Endothelial cell of umbilical vein (primary cell): ENCODE measurements at regions not wholly inside any gene's neighbourhood (a gene's known extent, or its start where the extent isn't known, plus 50 kb on each side); places are given as distances from the start of the nearest gene placed in this dataset.

Experiments used
- BruUV-seq: library from RNA; stranded (reverse); fragments of 400-500 nt; replicated peaks from 2 replicates; lab custom pipeline; 2021; lab: Mats Ljungman, UMichigan
- CTCF ChIA-PET: fragments of 300-600, 350-600 bp; sonication (Branson Sonifier 250); formaldehyde crosslinking; loops from one replicate; lab custom pipeline; 2021; ENCODE audit warnings: antibody characterized with exemption, inconsistent platforms; lab: Charles Lee
- POLR2A ChIA-PET: fragments of 300-600, 350-600 bp; sonication (Branson Sonifier 250); formaldehyde crosslinking; loops from one replicate; lab custom pipeline; 2021; ENCODE audit warnings: antibody characterized with exemption, inconsistent platforms; lab: Charles Lee
- DNase-seq: peaks from one replicate; pipeline ENCODE4 v3.0.0-alpha.2; 2011; ENCODE audit warnings: low read depth, low spot score
- FAIRE-seq: peaks from 2 replicates; lab custom pipeline; 2011; peaks lifted over from hg19 to GRCh38; lab: Jason Lieb, UNC
- H2AFZ ChIP-seq: 2 replicates; pipeline ENCODE4 v1.6.0; 2012; ENCODE audit warnings: low read depth, low read length, control low read depth, inconsistent platforms
- H3K27ac ChIP-seq: 2 replicates; pipeline ENCODE4 v1.5.1; 2011; ENCODE audit warnings: low read depth, mild to moderate bottlenecking, control low read depth, low read length, moderate library complexity; ENCODE audit not compliant: insufficient read depth
- H3K27me3 ChIP-seq, 2 experiments: 2 replicates each; pipeline versions ENCODE4 v1.6.0 to v1.6.1; 2011; ENCODE audit warnings: low read length in 2 of 2, mixed read lengths in 1 of 2; ENCODE audit not compliant: control insufficient read depth in 2 of 2, insufficient read depth in 2 of 2
- H3K36me3 ChIP-seq, 2 experiments: 2 replicates in 1 of 2; 3 replicates in 1 of 2; pipeline ENCODE4 v1.5.1; 2011; ENCODE audit warnings: low read length in 2 of 2, mild to moderate bottlenecking in 1 of 2, moderate library complexity in 1 of 2; ENCODE audit not compliant: control insufficient read depth in 2 of 2, insufficient read depth in 2 of 2; ENCODE audit errors: extremely low read depth in 1 of 2
- H3K4me1 ChIP-seq: 3 replicates; pipeline ENCODE4 v1.5.1; 2011; ENCODE audit warnings: mild to moderate bottlenecking, low read length; ENCODE audit not compliant: control insufficient read depth, insufficient read depth; ENCODE audit errors: extremely low read depth
- H3K4me2 ChIP-seq: 2 replicates; pipeline ENCODE4 v1.6.1; 2011; ENCODE audit warnings: low read length, control low read depth, mixed read lengths; ENCODE audit not compliant: insufficient read depth
- H3K4me3 ChIP-seq, 3 experiments: fragments of 200-600 bp in 1 of 3; sonication (generic), shearing (Covaris generic) in 1 of 3; replicated peaks in 1 of 3; 2 replicates each; pipeline ENCODE4 v1.5.1; 2011 to 2016; ENCODE audit warnings: control low read depth in 3 of 3, low read length in 3 of 3, mild to moderate bottlenecking in 2 of 3, inconsistent platforms in 1 of 3, low read depth in 1 of 3, moderate library complexity in 1 of 3; ENCODE audit not compliant: insufficient read depth in 1 of 3
- H3K79me2 ChIP-seq: 2 replicates; pipeline ENCODE4 v1.6.0; 2012; ENCODE audit warnings: low read length, inconsistent platforms; ENCODE audit not compliant: control insufficient read depth, insufficient read depth
- H3K9ac ChIP-seq: replicated peaks from 2 replicates; pipeline ENCODE3; 2011; ENCODE audit warnings: low read length, control low read depth; ENCODE audit not compliant: insufficient read depth; ENCODE audit errors: extremely low read depth
- H3K9me1 ChIP-seq: replicated peaks from 3 replicates; pipeline ENCODE4 v1.6.0; 2011; ENCODE audit warnings: mild to moderate bottlenecking, low read length; ENCODE audit not compliant: control insufficient read depth, insufficient read depth; ENCODE audit errors: extremely low read depth
- H3K9me3 ChIP-seq: replicated peaks from 2 replicates; pipeline ENCODE4 v1.5.1; 2012; ENCODE audit warnings: low read length, inconsistent platforms; ENCODE audit not compliant: control insufficient read depth, insufficient read depth
- H4K20me1 ChIP-seq: replicated peaks from 2 replicates; pipeline ENCODE3; 2011; ENCODE audit warnings: mild to moderate bottlenecking, low read length; ENCODE audit not compliant: control insufficient read depth, insufficient read depth; ENCODE audit errors: extremely low read depth
- CTCF ChIP-seq, 2 donors: IDR thresholded peaks; 1 replicate in 1 of 2; 2 replicates in 1 of 2; pipeline ENCODE4 v1.5.1; 2011; ENCODE audit warnings: low read length in 2 of 2, mild to moderate bottlenecking in 2 of 2, moderate library complexity in 2 of 2, control low read depth in 1 of 2, inconsistent platforms in 1 of 2, low read depth in 1 of 2; ENCODE audit not compliant: insufficient read depth in 1 of 2; ENCODE audit errors: extremely low read depth in 1 of 2
- FOS ChIP-seq: IDR thresholded peaks from 2 replicates; pipeline ENCODE4 v1.6.1; 2011; ENCODE audit warnings: mild to moderate bottlenecking, low read length, moderate library complexity, borderline replicate concordance; ENCODE audit not compliant: insufficient read depth
- GATA2 ChIP-seq: IDR thresholded peaks from 2 replicates; pipeline ENCODE4 v1.7.0; 2011; ENCODE audit warnings: low read depth, mild to moderate bottlenecking, moderate library complexity, mixed read lengths, low read length; ENCODE audit not compliant: insufficient read length, insufficient read depth
- POLR2A ChIP-seq: IDR thresholded peaks from 2 replicates; pipeline ENCODE4 v1.6.1; 2012; ENCODE audit warnings: low read depth, mild to moderate bottlenecking, control low read depth, low read length
- POLR2AphosphoS5 ChIP-seq: IDR thresholded peaks from 2 replicates; pipeline ENCODE4 v1.6.1; 2012; ENCODE audit warnings: low read depth, mild to moderate bottlenecking, control low read depth, low read length, moderate library complexity; ENCODE audit not compliant: insufficient read depth
- dilution Hi-C: fragments of 300-500 bp; cut with MboI; formaldehyde crosslinking; loops from one replicate; pipeline ENCODE4 v1.15.0; 2019; ENCODE audit warnings: low sequenced_read_pairs; ENCODE audit not compliant: extremely low pct_ligation_motif_present
- intact Hi-C: fragments of 100-400 bp; cut with micrococcal nuclease; formaldehyde crosslinking; loops from one replicate; pipeline ENCODE4 v1.10.0; 2022

GRCh38 chr10:44435196-44435595 lies 50.3 kb upstream of the CXCL12 start:
- BruUV-seq, result no TSS peak
- Histone ChIP-seq H3K4me1 (no peaks in the 10 kb centered on the region), H3K9me3 (no peaks in the 10 kb centered on the region), H3K79me2 (no peaks in the 10 kb centered on the region), H3K9ac (no peak overlapping the region), H3K36me3 (no peaks in the 10 kb centered on the region), H2AFZ (no peak overlapping the region), H3K27ac (no peak overlapping the region), H4K20me1 (no peaks in the 10 kb centered on the region), H3K4me2 (no peak overlapping the region), H3K4me3 (no peak overlapping the region), H3K27me3 (no peaks in the 10 kb centered on the region), H3K9me1 (no peaks in the 10 kb centered on the region)
- FAIRE-seq, result no peak
- dilution Hi-C loops, result no loop called here
- intact Hi-C loops, result no loop called here
- CTCF ChIA-PET, result no interaction called here
- POLR2A ChIA-PET, result no interaction called here
- no peak for DNase-seq
- no peak for TF ChIP-seq FOS
- TF ChIP-seq POLR2A, result no peak

GRCh38 chr10:44436240-44436639 lies 51.3 kb upstream of the CXCL12 start:
- Histone ChIP-seq H2AFZ (no peak overlapping the region), H3K9ac (no peak overlapping the region), H3K27me3 (no peaks in the 10 kb centered on the region), H3K79me2 (no peaks in the 10 kb centered on the region), H3K4me3 (no peak overlapping the region), H4K20me1 (no peaks in the 10 kb centered on the region), H3K4me2 (no peak overlapping the region), H3K4me1 (no peaks in the 10 kb centered on the region), H3K9me3 (no peaks in the 10 kb centered on the region), H3K9me1 (no peaks in the 10 kb centered on the region), H3K27ac (no peak overlapping the region), H3K36me3 (no peaks in the 10 kb centered on the region)
- POLR2A ChIA-PET, result no interaction called here
- FAIRE-seq (no peak), DNase-seq (no peak)
- dilution Hi-C loops (no loop called here), intact Hi-C loops (no loop called here)
- BruUV-seq, result no TSS peak
- TF ChIP-seq POLR2AphosphoS5, result no peak
- no peak for TF ChIP-seq CTCF (IDR thresholded peaks at IDR 0.05; ENCODE audit: extremely low read depth in 1 of 2, insufficient read depth in 1 of 2, low read depth in 1 of 2, low read length in 2 of 2)
- TF ChIP-seq GATA2, result no peak
- CTCF ChIA-PET, result no interaction called here
